C4-2B (cell line): ENCODE measurements at regions not wholly inside any gene's neighbourhood (a gene's known extent, or its start where the extent isn't known, plus 50 kb on each side); places are given as distances from the start of the nearest gene placed in this dataset.

Experiments used
- CTCF ChIP-seq: fragments of 450-650 bp; conservative IDR thresholded peaks from 2 replicates; pipeline ENCODE4 v1.5.1; 2017; ENCODE audit warnings: mild to moderate bottlenecking
- ZFX ChIP-seq: fragments of 450-650 bp; IDR thresholded peaks from 2 replicates; pipeline ENCODE4 v1.6.1; 2017

- TF ChIP-seq CTCF (no peak), ZFX (no peak)
These were observed 597.7 kb downstream of the MID1IP1 start for GRCh38 chrX:39398963-39399261.
